NT2/D1 (cell line): ENCODE measurements at regions not wholly inside any gene's neighbourhood (a gene's known extent, or its start where the extent isn't known, plus 50 kb on each side); places are given as distances from the start of the nearest gene placed in this dataset.

Experiments
- DNase-seq: peaks from one replicate; pipeline ENCODE4 v3.0.0-alpha.2; 2011; ENCODE audit warnings: low read depth, low spot score
- H3K27me3 ChIP-seq: 2 replicates; pipeline ENCODE4 v1.6.0; 2011; ENCODE audit warnings: mild to moderate bottlenecking; ENCODE audit not compliant: insufficient read length, insufficient read depth
- H3K36me3 ChIP-seq: 2 replicates; pipeline ENCODE4 v1.6.1; 2011; ENCODE audit warnings: mild to moderate bottlenecking, low read length, mixed read lengths; ENCODE audit not compliant: insufficient read depth, insufficient read length
- H3K4me1 ChIP-seq: 2 replicates; pipeline ENCODE4 v1.5.1; 2011; ENCODE audit not compliant: insufficient read depth, insufficient read length
- H3K4me3 ChIP-seq: 2 replicates; pipeline ENCODE4 v1.5.1; 2011; ENCODE audit warnings: low read depth; ENCODE audit not compliant: insufficient read length
- H3K9ac ChIP-seq: 2 replicates; pipeline ENCODE4 v1.6.0; 2011; ENCODE audit warnings: low read depth; ENCODE audit not compliant: insufficient read length
- H3K9me3 ChIP-seq: 2 replicates; pipeline ENCODE4 v1.5.1; 2011; ENCODE audit warnings: mild to moderate bottlenecking, low read length; ENCODE audit not compliant: insufficient read depth
- SUZ12 ChIP-seq: IDR thresholded peaks from 2 replicates; pipeline ENCODE4 v1.6.1; 2011; ENCODE audit not compliant: insufficient read length, insufficient read depth; ENCODE audit errors: extremely low read depth
- YY1 ChIP-seq: IDR thresholded peaks from 2 replicates; pipeline ENCODE4 v1.6.1; 2011; ENCODE audit not compliant: insufficient read length, insufficient read depth
- ZNF274 ChIP-seq: IDR thresholded peaks from 2 replicates; pipeline ENCODE4 v1.6.1; 2011; ENCODE audit warnings: mild to moderate bottlenecking, low read depth, low read length

- no peaks in the 10 kb centered on the region for H3K9me3 ChIP-seq
- H3K4me3 ChIP-seq, result no peak overlapping the region
- no peaks in the 10 kb centered on the region for H3K36me3 ChIP-seq
- no peak for DNase-seq
- no peak for TF ChIP-seq ZNF274
- TF ChIP-seq YY1, result no peak
- TF ChIP-seq SUZ12, result no peak
- peaks cover 16% of the 10 kb centered on the region for H3K4me1 ChIP-seq
- H3K27me3 ChIP-seq, result peaks cover 33% of the 10 kb centered on the region
- H3K9ac ChIP-seq, result no peak overlapping the region
Observed at GRCh38 chr22:49656291-49656851, 171.3 kb downstream of the BRD1 start.

- DNase-seq, result no peak
- Histone ChIP-seq H3K36me3 (no peaks in the 10 kb centered on the region), H3K9me3 (no peaks in the 10 kb centered on the region), H3K9ac (no peak overlapping the region), H3K4me3 (no peak overlapping the region), H3K27me3 (peaks cover 35% of the 10 kb centered on the region), H3K4me1 (peaks cover 16% of the 10 kb centered on the region)
- TF ChIP-seq ZNF274, result no peak
- TF ChIP-seq SUZ12, result no peak
- no peak for TF ChIP-seq YY1
Observed at GRCh38 chr22:49655168-49655812, 172.4 kb downstream of the BRD1 start.

DNA sequence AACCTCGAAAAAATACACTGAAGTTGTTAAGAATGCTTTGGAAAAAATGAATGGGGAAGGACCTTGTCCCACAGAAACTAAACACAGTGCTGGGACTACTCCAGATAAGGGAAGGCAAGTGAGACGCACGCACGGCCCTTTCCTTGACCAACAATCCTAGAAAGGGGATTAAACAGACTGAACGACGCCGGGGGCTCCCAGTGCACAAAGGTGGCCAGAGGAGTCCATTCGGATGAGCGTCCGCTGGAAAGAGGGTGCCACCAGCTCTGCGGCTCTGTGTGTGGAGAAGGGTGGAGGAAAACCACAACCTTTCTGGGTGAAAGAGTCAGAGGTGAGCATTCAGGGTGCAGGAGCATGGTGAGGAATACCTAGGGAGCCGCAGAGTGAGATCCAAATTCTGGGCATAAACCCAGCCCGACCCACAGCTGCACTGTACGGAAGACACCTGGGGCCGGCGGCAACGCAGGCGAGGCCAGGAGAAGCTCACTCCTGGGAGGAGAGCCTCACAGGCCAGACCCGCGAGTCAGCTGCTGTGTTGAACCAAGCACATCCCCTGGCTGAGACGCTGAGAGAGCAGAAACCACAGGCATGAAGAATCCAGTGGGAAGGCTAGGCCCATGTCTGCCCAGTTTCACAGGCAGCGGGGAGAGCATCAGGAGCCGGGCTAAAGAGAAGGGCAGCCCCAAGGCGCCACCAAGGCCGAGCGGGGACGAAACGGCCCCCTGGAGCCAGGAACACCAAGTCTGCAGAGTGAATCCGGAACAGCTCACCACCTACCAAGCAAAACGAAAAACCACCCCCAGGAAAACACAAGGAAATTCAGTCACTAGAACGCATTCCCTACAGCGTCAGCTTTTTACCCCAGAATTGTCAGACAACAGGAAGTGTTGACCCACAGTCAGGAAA lies 177.1 kb downstream of the BRD1 start:
- Histone ChIP-seq H3K36me3 (no peaks in the 10 kb centered on the region), H3K9me3 (no peaks in the 10 kb centered on the region)
- TF ChIP-seq YY1 (no peak), SUZ12 (no peak), ZNF274 (no peak)

DNA sequence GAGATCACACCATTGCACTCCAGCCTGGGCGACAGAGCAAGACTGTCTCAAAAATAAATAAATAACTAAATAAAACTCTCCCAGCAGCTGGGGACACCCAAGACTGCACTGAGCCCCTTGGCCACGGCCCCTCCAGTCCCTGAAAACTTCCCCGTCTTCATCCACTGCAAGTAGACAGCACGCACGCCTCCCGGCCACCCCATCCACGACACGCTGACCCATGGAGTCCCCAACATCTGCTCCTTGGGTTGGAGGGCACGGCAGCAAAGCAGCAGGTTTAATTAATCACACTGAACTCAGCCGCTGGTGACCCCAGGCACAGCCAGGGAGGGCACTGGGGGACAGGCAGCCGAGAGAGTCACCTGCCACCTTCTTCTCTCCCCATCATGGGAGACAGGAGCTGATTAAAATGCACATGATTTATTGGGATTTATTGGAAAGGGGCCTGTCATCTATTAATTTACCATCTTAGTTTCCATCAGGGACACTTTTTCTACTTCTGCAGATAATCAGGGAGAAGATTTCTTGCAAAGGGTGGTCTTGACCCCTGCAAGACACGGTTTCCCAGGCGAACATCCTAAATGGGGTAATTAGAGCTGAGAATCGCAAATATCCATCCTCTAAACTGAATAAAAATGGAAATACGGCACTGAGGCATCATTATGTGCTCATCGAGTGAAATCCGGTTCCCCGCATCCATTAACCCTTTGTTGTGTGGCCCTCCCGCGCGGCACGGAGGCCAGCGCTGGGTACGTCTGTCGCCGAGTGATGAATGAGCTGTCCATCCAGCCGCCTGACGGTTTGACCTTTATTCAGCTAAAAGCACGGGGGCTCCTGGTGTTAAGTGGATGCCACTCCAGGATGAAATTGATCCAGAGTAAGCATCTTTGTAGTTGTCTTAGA lies 178.3 kb downstream of the BRD1 start:
- no peak for DNase-seq
- peaks cover 12% of the 10 kb centered on the region for H3K4me1 ChIP-seq
- H3K36me3 ChIP-seq, result no peaks in the 10 kb centered on the region
- no peak overlapping the region for H3K9ac ChIP-seq
- H3K27me3 ChIP-seq, result peaks cover 9% of the 10 kb centered on the region
- no peak overlapping the region for H3K4me3 ChIP-seq
- H3K9me3 ChIP-seq, result no peaks in the 10 kb centered on the region
- TF ChIP-seq YY1 (no peak), SUZ12 (no peak), ZNF274 (no peak)

More for the DNA sequence above, 177.1 kb downstream of the BRD1 start:
- DNase-seq, result no peak
- Histone ChIP-seq H3K9ac (no peak overlapping the region), H3K27me3 (peaks cover 19% of the 10 kb centered on the region), H3K4me3 (no peak overlapping the region), H3K4me1 (peaks cover 14% of the 10 kb centered on the region)

- no peak overlapping the region for H3K9ac ChIP-seq
- no peaks in the 10 kb centered on the region for H3K9me3 ChIP-seq
- peaks cover 12% of the 10 kb centered on the region for H3K4me1 ChIP-seq
- no peak for DNase-seq
- H3K4me3 ChIP-seq, result no peak overlapping the region
- no peak for TF ChIP-seq YY1
- no peak for TF ChIP-seq SUZ12
- TF ChIP-seq ZNF274, result no peak
- H3K27me3 ChIP-seq, result peaks cover 4% of the 10 kb centered on the region
- H3K36me3 ChIP-seq, result no peaks in the 10 kb centered on the region
Observed at GRCh38 chr22:49648053-49648452, 179.6 kb downstream of the BRD1 start.

DNA sequence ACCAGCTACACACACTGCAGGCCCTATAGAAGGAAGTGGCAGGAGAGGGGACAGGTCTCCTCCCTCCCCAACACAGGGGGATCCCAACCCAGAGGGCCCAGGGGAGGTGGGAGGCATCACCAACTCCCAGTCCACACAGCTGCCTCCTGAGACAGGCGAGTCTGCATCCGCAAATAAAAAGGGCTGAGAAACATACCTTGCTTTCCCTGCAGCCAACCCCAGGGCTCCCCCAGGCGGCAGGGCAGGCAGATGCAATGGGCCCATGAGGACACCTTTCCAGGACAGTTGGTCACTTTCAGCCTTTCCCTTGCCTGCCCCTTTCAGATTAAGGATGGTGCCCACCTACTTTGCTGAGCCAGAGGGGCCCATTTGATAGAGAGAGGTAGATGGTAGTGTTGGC lies 180.0 kb downstream of the BRD1 start:
- Histone ChIP-seq H3K4me3 (no peak overlapping the region), H3K27me3 (peaks cover 4% of the 10 kb centered on the region), H3K9ac (no peak overlapping the region), H3K4me1 (peaks cover 12% of the 10 kb centered on the region), H3K9me3 (no peaks in the 10 kb centered on the region), H3K36me3 (no peaks in the 10 kb centered on the region)
- TF ChIP-seq ZNF274, result no peak
- no peak for TF ChIP-seq SUZ12
- no peak for TF ChIP-seq YY1
- no peak for DNase-seq
